WTC11 (cell line): ENCODE measurements at regions not wholly inside any gene's neighbourhood (a gene's known extent, or its start where the extent isn't known, plus 50 kb on each side); places are given as distances from the start of the nearest gene placed in this dataset.
"Not testable (repeated sequence)": the region's sequence is repeated elsewhere in the genome, so short reads cannot be mapped to it uniquely, and the experiment has no call there.

Source experiments
- CREB1 ChIP-seq: sonication (generic); formaldehyde crosslinking; IDR thresholded peaks from 2 replicates; pipeline ENCODE4 v1.8.0; 2023; ENCODE audit warnings: mild to moderate bottlenecking, missing genetic modification reagents
- CTCF ChIP-seq: fragments of 200-600 bp; IDR thresholded peaks from 2 replicates; pipeline ENCODE4 v1.8.0; 2022; ENCODE audit warnings: antibody characterized with exemption
- E2F1 ChIP-seq: sonication (generic); formaldehyde crosslinking; IDR thresholded peaks from 2 replicates; pipeline ENCODE4 v1.8.0; 2022; ENCODE audit warnings: mild to moderate bottlenecking, missing genetic modification reagents
- E2F4 ChIP-seq: sonication (generic); formaldehyde crosslinking; IDR thresholded peaks from 2 replicates; pipeline ENCODE4 v1.8.1; 2022; ENCODE audit warnings: low read depth, mild to moderate bottlenecking, moderate library complexity, missing genetic modification reagents, borderline replicate concordance
- ERG ChIP-seq: fragments of 250-450 bp; sonication (Bioruptor Pico); IDR thresholded peaks from 2 replicates; pipeline ENCODE4 v1.8.0; 2021; ENCODE audit warnings: mild to moderate bottlenecking
- NFE2L1 ChIP-seq: sonication (generic); formaldehyde crosslinking; IDR thresholded peaks from 2 replicates; pipeline ENCODE4 v1.8.1; 2023; ENCODE audit warnings: missing genetic modification reagents
- NR1H2 ChIP-seq: sonication (generic); formaldehyde crosslinking; IDR thresholded peaks from 2 replicates; pipeline ENCODE4 v1.9.0; 2021; ENCODE audit warnings: mild to moderate bottlenecking, moderate library complexity, missing genetic modification reagents
- ZNF317 ChIP-seq: sonication (generic); formaldehyde crosslinking; IDR thresholded peaks from 2 replicates; pipeline ENCODE4 v1.8.1; 2023; ENCODE audit warnings: low read depth, mild to moderate bottlenecking, moderate library complexity, missing genetic modification reagents, borderline replicate concordance

GRCh38 chr12:45526823-45527222 lies 202.7 kb upstream of the ARID2 start:
- not testable (repeated sequence) for TF ChIP-seq CREB1 (CRISPR knock-in tag); CTCF; ZNF317 (CRISPR knock-in tag); ERG (CRISPR knock-in tag); NFE2L1 (CRISPR knock-in tag); E2F4 (CRISPR knock-in tag); NR1H2 (CRISPR knock-in tag); E2F1
